ENCODE measurements at regions not wholly inside any gene's neighbourhood (a gene's known extent, or its start where the extent isn't known, plus 50 kb on each side); places are given as distances from the start of the nearest gene placed in this dataset.

DNA sequence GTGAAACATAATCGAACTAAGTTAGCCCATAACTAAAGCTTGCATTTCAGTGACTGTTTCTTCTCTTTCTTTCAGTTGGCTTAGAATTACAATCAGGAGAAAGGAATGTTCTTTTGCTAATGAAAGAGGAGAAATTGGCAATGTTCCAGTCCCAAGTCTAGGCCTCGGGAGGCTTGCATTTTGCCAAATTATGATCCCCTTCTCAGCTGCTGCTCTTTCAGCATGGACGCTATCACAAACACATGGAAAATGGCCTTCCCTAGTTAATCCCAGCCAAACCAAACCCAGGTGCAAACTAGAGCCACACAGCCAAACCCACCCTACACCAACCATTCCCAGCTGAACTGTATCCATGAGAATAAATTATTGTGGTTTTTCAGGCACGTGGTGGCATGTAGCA, 605.2 kb upstream of the LRRTM4 start:
- no peak for TF ChIP-seq CTCF (conservative IDR thresholded peaks at IDR 0.05; ENCODE audit: low read length)
- no peak for TF ChIP-seq EZH2phosphoT487 (IDR thresholded peaks at IDR 0.05; ENCODE audit: borderline replicate concordance)

Measured in Loucy (cell line).